ENCODE measurements at regions not wholly inside any gene's neighbourhood (a gene's known extent, or its start where the extent isn't known, plus 50 kb on each side); places are given as distances from the start of the nearest gene placed in this dataset.
A peak's percentile ranks its signal among the peaks of the same experiment; 100 is the strongest.

- no peak for DNase-seq
- Histone ChIP-seq H3K9ac (ENCODE audit: low read length) (no peak overlapping the region), H3K27ac (ENCODE audit: low read length) (no peak overlapping the region), H4K20me1 (ENCODE audit: low read length) (no peaks in the 10 kb centered on the region), H3K36me3 (ENCODE audit: low read depth, low read length) (no peaks in the 10 kb centered on the region), H3K4me1 (ENCODE audit: insufficient read depth, low read length) (no peaks in the 10 kb centered on the region), H3K9me2 (replicated peaks; ENCODE audit: low read length) (peaks cover 6% of the 10 kb centered on the region), H3F3A (ENCODE audit: low read length, unreplicated experiment) (no peaks in the 10 kb centered on the region), H3K9me3 (ENCODE audit: low read length) (no peaks in the 10 kb centered on the region), H3K79me2 (ENCODE audit: low read length) (no peaks in the 10 kb centered on the region), H3K4me2 (ENCODE audit: low read length) (no peak overlapping the region), H3K27me3 (ENCODE audit: low read length) (no peaks in the 10 kb centered on the region), H2AFZ (ENCODE audit: low read length) (no peak overlapping the region), H3K4me3 (ENCODE audit: low read length) (no peak overlapping the region)
- CTCF ChIA-PET, result no interaction called here
- ATAC-seq, result no peak
- no peak for TF ChIP-seq EZH2phosphoT487 (IDR thresholded peaks at IDR 0.05; ENCODE audit: borderline replicate concordance, low read length)
- TF ChIP-seq EZH2 (IDR thresholded peaks at IDR 0.05; ENCODE audit: low read length, unreplicated experiment), result no peak
- BruUV-seq (replicated peaks), result no TSS peak
- intact Hi-C loops (cut with micrococcal nuclease), result no loop called here
- POLR2A ChIA-PET (ENCODE audit: unreplicated experiment), result no interaction called here
Measured at GRCh38 chr10:52609071-52609470, 163.5 kb downstream of the MBL2 start.

DNA sequence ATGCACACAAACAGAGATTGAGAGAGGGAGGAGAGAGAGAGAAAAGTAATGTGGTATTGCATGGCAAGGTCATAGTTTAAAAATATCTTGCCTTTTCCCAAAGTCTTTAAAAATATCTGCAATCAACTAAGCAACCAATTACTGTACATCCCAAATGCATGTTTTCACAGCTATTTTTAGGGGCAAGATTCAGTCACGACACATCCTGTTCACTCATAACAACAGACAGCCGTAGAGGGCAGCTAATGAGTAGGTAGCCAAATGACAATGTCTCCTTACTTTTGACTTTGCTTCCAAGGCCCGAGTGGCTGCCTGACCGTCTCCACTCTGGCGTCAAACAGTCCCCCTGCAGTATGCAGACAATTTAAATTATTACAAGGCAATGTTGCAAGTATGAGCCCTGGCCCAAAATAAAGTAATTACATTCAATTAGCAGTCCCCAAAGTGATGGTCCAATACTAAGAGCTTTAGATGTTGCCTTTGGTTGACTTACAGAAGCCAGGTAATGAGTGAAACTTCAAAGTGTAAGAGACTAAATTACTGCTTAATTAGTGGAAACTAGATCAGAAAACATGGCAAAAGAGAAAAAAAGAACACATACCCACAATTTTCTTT, 162.9 kb downstream of the MBL2 start:
- ChIA-PET POLR2A (ENCODE audit: unreplicated experiment) (no interaction called here), CTCF (no interaction called here)
- no peak for TF ChIP-seq EZH2 (IDR thresholded peaks at IDR 0.05; ENCODE audit: low read length, unreplicated experiment)
- TF ChIP-seq, protein P1, sequence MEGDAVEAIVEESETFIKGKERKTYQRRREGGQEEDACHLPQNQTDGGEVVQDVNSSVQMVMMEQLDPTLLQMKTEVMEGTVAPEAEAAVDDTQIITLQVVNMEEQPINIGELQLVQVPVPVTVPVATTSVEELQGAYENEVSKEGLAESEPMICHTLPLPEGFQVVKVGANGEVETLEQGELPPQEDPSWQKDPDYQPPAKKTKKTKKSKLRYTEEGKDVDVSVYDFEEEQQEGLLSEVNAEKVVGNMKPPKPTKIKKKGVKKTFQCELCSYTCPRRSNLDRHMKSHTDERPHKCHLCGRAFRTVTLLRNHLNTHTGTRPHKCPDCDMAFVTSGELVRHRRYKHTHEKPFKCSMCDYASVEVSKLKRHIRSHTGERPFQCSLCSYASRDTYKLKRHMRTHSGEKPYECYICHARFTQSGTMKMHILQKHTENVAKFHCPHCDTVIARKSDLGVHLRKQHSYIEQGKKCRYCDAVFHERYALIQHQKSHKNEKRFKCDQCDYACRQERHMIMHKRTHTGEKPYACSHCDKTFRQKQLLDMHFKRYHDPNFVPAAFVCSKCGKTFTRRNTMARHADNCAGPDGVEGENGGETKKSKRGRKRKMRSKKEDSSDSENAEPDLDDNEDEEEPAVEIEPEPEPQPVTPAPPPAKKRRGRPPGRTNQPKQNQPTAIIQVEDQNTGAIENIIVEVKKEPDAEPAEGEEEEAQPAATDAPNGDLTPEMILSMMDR (conservative IDR thresholded peaks at IDR 0.05; ENCODE audit: low read depth, low read length), result no peak
- TF ChIP-seq EZH2phosphoT487 (IDR thresholded peaks at IDR 0.05; ENCODE audit: borderline replicate concordance, low read length), result no peak
- no TSS peak for BruUV-seq (replicated peaks)
- H3K9me2 ChIP-seq (replicated peaks; ENCODE audit: low read length), result peaks cover 6% of the 10 kb centered on the region
- no peak overlapping the region for H3K27ac ChIP-seq (ENCODE audit: low read length)
- H3K27me3 ChIP-seq (ENCODE audit: low read length), result no peaks in the 10 kb centered on the region
- H3K4me3 ChIP-seq (ENCODE audit: low read length), result no peak overlapping the region
- H3K79me2 ChIP-seq (ENCODE audit: low read length), result no peaks in the 10 kb centered on the region
- no peaks in the 10 kb centered on the region for H3F3A ChIP-seq (ENCODE audit: low read length, unreplicated experiment)
- H2AFZ ChIP-seq (ENCODE audit: low read length), result peak overlapping the region; percentile 39
- H4K20me1 ChIP-seq (ENCODE audit: low read length), result no peaks in the 10 kb centered on the region
- H3K9me3 ChIP-seq (ENCODE audit: low read length), result no peaks in the 10 kb centered on the region
- H3K9ac ChIP-seq (ENCODE audit: low read length), result no peak overlapping the region
- intact Hi-C loops (cut with micrococcal nuclease), result no loop called here
- ATAC-seq (no peak), DNase-seq (no peak)
- no peaks in the 10 kb centered on the region for H3K36me3 ChIP-seq (ENCODE audit: low read depth, low read length)
- no peaks in the 10 kb centered on the region for H3K4me1 ChIP-seq (ENCODE audit: insufficient read depth, low read length)
- H3K4me2 ChIP-seq (ENCODE audit: low read length), result no peak overlapping the region

- Histone ChIP-seq H3F3A (ENCODE audit: low read length, unreplicated experiment) (no peaks in the 10 kb centered on the region), H4K20me1 (ENCODE audit: low read length) (no peaks in the 10 kb centered on the region), H3K9me3 (ENCODE audit: low read length) (no peaks in the 10 kb centered on the region), H3K27me3 (ENCODE audit: low read length) (no peaks in the 10 kb centered on the region), H3K79me2 (ENCODE audit: low read length) (no peaks in the 10 kb centered on the region), H3K27ac (ENCODE audit: low read length) (no peak overlapping the region), H3K9me2 (replicated peaks; ENCODE audit: low read length) (no peaks in the 10 kb centered on the region), H2AFZ (ENCODE audit: low read length) (no peak overlapping the region), H3K4me2 (ENCODE audit: low read length) (no peak overlapping the region), H3K9ac (ENCODE audit: low read length) (no peak overlapping the region), H3K36me3 (ENCODE audit: low read depth, low read length) (no peaks in the 10 kb centered on the region), H3K4me1 (ENCODE audit: insufficient read depth, low read length) (peaks cover 31% of the 10 kb centered on the region), H3K4me3 (ENCODE audit: low read length) (no peak overlapping the region)
- DNase-seq, result no peak
- no TSS peak for BruUV-seq (replicated peaks)
- ChIA-PET POLR2A (ENCODE audit: unreplicated experiment) (no interaction called here), CTCF (no interaction called here)
- no peak for ATAC-seq
- no peak for TF ChIP-seq EZH2phosphoT487 (IDR thresholded peaks at IDR 0.05; ENCODE audit: borderline replicate concordance, low read length)
- TF ChIP-seq EZH2 (IDR thresholded peaks at IDR 0.05; ENCODE audit: low read length, unreplicated experiment), result no peak
- TF ChIP-seq, protein P1 (conservative IDR thresholded peaks at IDR 0.05; ENCODE audit: low read depth, low read length), result no peak
- intact Hi-C loops (cut with micrococcal nuclease), result no loop called here
Measured at GRCh38 chr10:52615331-52615730, 157.3 kb downstream of the MBL2 start.
